Parathyroid adenoma (tissue), 2 donors: ENCODE measurements at regions not wholly inside any gene's neighbourhood (a gene's known extent, or its start where the extent isn't known, plus 50 kb on each side); places are given as distances from the start of the nearest gene placed in this dataset.
"Not testable (repeated sequence)": the region's sequence is repeated elsewhere in the genome, so short reads cannot be mapped to it uniquely, and the experiment has no call there.

ENCODE experiments used
- H2AFZ ChIP-seq: fragments of 300-600 bp; sonication (generic); one replicate; pipeline ENCODE4 v1.7.0; 2017; ENCODE audit warnings: antibody characterized with exemption, mild to moderate bottlenecking
- H3K27ac ChIP-seq: fragments of 300-600 bp; sonication (generic); one replicate; pipeline ENCODE4 v1.7.0; 2017
- H3K27me3 ChIP-seq: fragments of 300-600 bp; sonication (generic); one replicate; pipeline ENCODE4 v1.7.0; 2017; ENCODE audit warnings: low read length; ENCODE audit not compliant: control insufficient read depth, insufficient read depth
- H3K36me3 ChIP-seq: fragments of 300-600 bp; sonication (generic); one replicate; pipeline ENCODE4 v1.7.0; 2017; ENCODE audit warnings: low read length; ENCODE audit not compliant: control insufficient read depth, insufficient read depth
- H3K4me1 ChIP-seq: fragments of 300-600 bp; sonication (generic); one replicate; pipeline ENCODE4 v1.7.0; 2017; ENCODE audit warnings: control low read depth
- H3K4me2 ChIP-seq: fragments of 300-600 bp; sonication (generic); one replicate; pipeline ENCODE4 v1.7.0; 2017; ENCODE audit warnings: low read length
- H3K4me3 ChIP-seq: fragments of 300-600 bp; sonication (generic); one replicate; pipeline ENCODE4 v1.7.0; 2017; ENCODE audit warnings: low read depth, low read length
- H3K79me2 ChIP-seq: fragments of 300-600 bp; sonication (generic); one replicate; pipeline ENCODE4 v1.7.0; 2017; ENCODE audit warnings: control low read depth
- H3K9ac ChIP-seq: fragments of 300-600 bp; sonication (generic); one replicate; pipeline ENCODE4 v1.7.0; 2017; ENCODE audit warnings: mild to moderate bottlenecking
- H3K9me3 ChIP-seq: fragments of 300-600 bp; sonication (generic); one replicate; pipeline ENCODE4 v1.7.0; 2017; ENCODE audit warnings: low read length; ENCODE audit not compliant: control insufficient read depth
- donor health status: primary hyperparathyroidism.

DNA sequence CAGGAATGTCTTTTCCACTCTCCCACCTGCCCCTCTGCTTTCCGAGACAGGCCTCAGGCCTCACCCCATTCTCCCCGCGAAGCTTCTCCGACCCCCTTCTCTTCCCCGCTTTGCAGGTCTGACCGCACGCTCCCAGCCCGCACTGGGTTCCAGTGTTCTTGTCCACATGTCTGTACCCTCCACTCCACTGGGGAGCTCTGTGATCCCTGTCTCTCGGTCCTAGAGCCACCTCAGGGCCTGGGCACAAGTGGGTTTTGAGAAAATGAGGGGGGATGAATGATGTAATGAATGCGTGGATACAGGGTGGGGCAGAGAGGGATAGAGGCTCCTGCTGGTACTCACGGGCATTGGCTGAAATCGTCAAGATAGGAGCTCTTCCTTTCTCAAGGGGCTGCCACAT lies 2898.9 kb downstream of the RPIA start:
- H3K4me1 ChIP-seq, H3K27ac ChIP-seq, H2AFZ ChIP-seq, H3K36me3 ChIP-seq, H3K79me2 ChIP-seq, H3K9ac ChIP-seq, H3K27me3 ChIP-seq, H3K9me3 ChIP-seq, H3K4me2 ChIP-seq, H3K4me3 ChIP-seq: not testable (repeated sequence)

- H3K4me1 ChIP-seq, H3K9ac ChIP-seq, H2AFZ ChIP-seq, H3K27me3 ChIP-seq, H3K4me3 ChIP-seq, H3K36me3 ChIP-seq, H3K27ac ChIP-seq, H3K79me2 ChIP-seq, H3K9me3 ChIP-seq, H3K4me2 ChIP-seq: not testable (repeated sequence)
Observed at GRCh38 chr2:91591066-91591465, 2899.6 kb downstream of the RPIA start.

- not testable (repeated sequence) for H3K9me3 ChIP-seq, H2AFZ ChIP-seq, H3K27ac ChIP-seq, H3K27me3 ChIP-seq, H3K4me2 ChIP-seq, H3K79me2 ChIP-seq, H3K9ac ChIP-seq, H3K4me3 ChIP-seq, H3K36me3 ChIP-seq, H3K4me1 ChIP-seq
Observed at GRCh38 chr2:91597436-91597835, 2906.0 kb downstream of the RPIA start.

GRCh38 chr2:91598519-91598918 lies 2907.0 kb downstream of the RPIA start:
- H3K4me3 ChIP-seq, H2AFZ ChIP-seq, H3K4me1 ChIP-seq, H3K36me3 ChIP-seq, H3K9me3 ChIP-seq, H3K27ac ChIP-seq, H3K27me3 ChIP-seq, H3K79me2 ChIP-seq, H3K9ac ChIP-seq, H3K4me2 ChIP-seq: not testable (repeated sequence)

DNA sequence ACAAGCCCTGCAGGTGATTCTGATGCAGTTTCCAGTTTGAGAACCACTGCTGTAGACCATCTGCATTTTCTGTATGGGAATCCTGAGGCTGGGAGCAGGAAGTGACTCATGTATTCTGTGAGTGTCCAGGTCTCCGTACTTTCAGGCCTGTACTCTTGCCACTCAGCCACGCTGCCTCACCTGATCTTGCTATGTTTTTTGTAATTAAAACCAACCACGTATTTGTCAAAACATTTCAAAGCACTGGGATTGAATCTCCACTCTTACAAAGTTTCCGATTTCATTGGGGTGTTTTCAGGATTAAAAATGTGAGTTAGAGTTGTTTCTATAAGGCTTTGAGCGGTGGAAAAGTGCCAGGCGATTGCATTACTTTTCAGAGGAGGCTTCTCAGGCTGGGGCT lies 2907.5 kb downstream of the RPIA start:
- not testable (repeated sequence) for H3K36me3 ChIP-seq, H3K27ac ChIP-seq, H3K4me2 ChIP-seq, H3K4me1 ChIP-seq, H3K9me3 ChIP-seq, H3K27me3 ChIP-seq, H3K4me3 ChIP-seq, H3K79me2 ChIP-seq, H3K9ac ChIP-seq, H2AFZ ChIP-seq

DNA sequence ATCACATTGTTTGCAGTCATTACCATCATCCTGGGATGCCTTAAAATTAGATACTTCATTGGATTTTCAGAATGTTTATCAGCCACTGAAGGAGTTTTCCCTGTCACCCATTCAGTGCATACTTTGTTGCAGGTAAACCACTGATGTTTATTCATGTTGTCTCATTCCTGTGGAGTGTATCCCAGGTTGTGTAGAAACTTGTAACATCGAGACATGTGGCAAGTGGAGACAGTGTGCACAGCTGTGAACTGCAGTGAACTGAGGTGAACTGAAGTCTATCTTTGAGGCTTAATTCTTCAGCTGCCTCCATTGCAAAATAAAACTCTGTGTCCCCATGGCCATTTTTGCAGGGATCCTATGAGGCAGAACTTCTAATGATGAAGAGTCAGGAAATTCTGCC lies 2911.4 kb downstream of the RPIA start:
- not testable (repeated sequence) for H3K9me3 ChIP-seq, H3K79me2 ChIP-seq, H3K4me2 ChIP-seq, H3K36me3 ChIP-seq, H3K27me3 ChIP-seq, H2AFZ ChIP-seq, H3K4me3 ChIP-seq, H3K27ac ChIP-seq, H3K4me1 ChIP-seq, H3K9ac ChIP-seq

DNA sequence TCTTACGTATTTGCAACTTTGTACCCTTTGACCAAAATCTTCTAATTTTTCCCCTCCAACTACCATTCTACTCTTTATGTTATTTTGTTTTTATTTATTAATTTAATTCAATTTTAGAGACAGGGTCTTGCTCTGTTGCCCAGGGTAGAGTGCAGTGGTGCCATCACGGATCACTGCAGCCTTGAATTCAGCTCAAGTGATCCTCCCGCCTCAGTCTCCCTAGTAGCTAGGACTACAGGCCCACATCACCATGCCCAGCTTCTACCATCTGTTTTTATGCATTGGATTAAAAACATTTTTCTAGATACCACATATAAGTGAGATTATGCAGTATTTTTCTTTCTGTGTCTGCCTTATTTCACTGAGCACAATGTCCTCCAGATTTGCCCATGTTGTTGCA lies 2912.5 kb downstream of the RPIA start:
- not testable (repeated sequence) for H3K9me3 ChIP-seq, H3K4me2 ChIP-seq, H3K27me3 ChIP-seq, H3K4me1 ChIP-seq, H3K79me2 ChIP-seq, H3K4me3 ChIP-seq, H3K36me3 ChIP-seq, H3K27ac ChIP-seq, H3K9ac ChIP-seq, H2AFZ ChIP-seq

- not testable (repeated sequence) for H3K9ac ChIP-seq
Observed at GRCh38 chr2:91604629-91605028, 2913.2 kb downstream of the RPIA start.

GRCh38 chr2:91623739-91624138 lies 2932.3 kb downstream of the RPIA start:
- H3K79me2 ChIP-seq, H2AFZ ChIP-seq, H3K27ac ChIP-seq, H3K4me3 ChIP-seq, H3K9me3 ChIP-seq, H3K4me2 ChIP-seq, H3K9ac ChIP-seq, H3K36me3 ChIP-seq, H3K4me1 ChIP-seq, H3K27me3 ChIP-seq: not testable (repeated sequence)

More at GRCh38 chr2:91604629-91605028, 2913.2 kb downstream of the RPIA start:
- not testable (repeated sequence) for H3K27ac ChIP-seq, H3K36me3 ChIP-seq, H3K4me2 ChIP-seq, H2AFZ ChIP-seq, H3K9me3 ChIP-seq, H3K4me1 ChIP-seq, H3K27me3 ChIP-seq, H3K4me3 ChIP-seq, H3K79me2 ChIP-seq

DNA sequence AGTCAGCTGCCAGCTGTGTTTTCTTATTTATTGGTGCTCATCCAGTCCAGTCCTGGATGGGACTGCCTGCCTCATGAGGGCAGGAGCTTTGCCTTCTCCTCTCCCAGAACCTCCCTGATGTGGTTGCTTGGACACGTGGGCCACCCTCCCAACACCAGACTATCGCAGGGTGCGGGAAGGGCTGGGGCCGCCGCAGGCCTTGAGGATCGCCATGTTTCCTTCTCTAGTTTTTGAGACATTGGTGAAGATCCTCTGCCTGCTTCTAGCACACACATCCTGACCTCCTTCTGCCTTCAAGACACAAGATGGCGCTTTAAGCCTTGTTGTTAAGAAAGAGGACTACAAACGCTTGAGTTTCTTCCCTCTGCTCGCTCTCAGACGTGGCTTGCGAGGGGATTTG lies 2937.0 kb downstream of the RPIA start:
- H3K4me2 ChIP-seq, H3K27me3 ChIP-seq, H3K27ac ChIP-seq, H3K9ac ChIP-seq, H2AFZ ChIP-seq, H3K36me3 ChIP-seq, H3K79me2 ChIP-seq, H3K4me1 ChIP-seq, H3K4me3 ChIP-seq, H3K9me3 ChIP-seq: not testable (repeated sequence)

DNA sequence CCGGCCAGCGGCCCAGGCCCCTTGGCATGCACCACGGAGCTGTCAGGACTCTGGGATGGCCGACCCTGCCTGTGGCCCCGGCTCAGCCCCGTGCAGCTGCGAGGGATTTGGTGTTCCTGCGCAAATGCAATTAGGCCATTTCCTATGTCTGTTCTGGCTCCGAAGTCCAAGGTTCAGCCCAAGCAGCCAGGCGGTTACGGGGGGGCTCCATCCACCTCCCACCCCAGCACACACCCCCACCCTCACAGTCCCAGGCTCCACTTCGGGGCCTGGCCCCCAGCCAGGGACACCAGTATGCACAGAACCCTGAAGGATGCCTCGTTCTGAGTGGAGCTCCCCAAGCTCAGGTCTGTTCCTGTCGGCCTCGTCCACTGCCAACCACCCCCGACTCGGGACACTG lies 2965.7 kb downstream of the RPIA start:
- H3K4me1 ChIP-seq, H3K4me2 ChIP-seq, H3K36me3 ChIP-seq, H3K27me3 ChIP-seq, H3K9me3 ChIP-seq, H3K4me3 ChIP-seq, H2AFZ ChIP-seq, H3K9ac ChIP-seq, H3K79me2 ChIP-seq, H3K27ac ChIP-seq: not testable (repeated sequence)

DNA sequence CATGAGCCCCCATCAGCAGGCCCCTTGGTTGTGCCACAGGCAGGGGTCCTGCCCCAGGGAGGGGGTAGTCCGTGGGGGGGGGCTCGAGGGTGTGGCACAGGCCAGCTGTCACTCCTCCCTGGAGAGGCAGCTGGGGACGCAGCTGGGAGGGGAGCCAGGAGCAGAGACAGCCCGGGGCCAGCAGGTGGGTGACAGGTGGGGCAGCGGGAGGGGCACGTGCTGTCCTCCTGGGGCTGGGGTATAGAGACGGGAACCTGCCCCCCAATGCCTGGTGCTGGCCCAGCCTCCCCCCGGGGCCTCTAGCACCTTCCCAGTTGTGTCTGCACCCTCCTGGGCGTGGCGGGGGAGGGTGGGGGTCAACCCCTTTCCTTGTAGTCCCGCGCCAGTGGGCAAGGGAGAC lies 2966.9 kb downstream of the RPIA start:
- H3K9ac ChIP-seq, result not testable (repeated sequence)

More for the DNA sequence above, 2966.9 kb downstream of the RPIA start:
- not testable (repeated sequence) for H3K4me2 ChIP-seq, H3K9me3 ChIP-seq, H3K4me3 ChIP-seq, H3K79me2 ChIP-seq, H2AFZ ChIP-seq, H3K4me1 ChIP-seq, H3K36me3 ChIP-seq, H3K27ac ChIP-seq, H3K27me3 ChIP-seq
